BLaER1 treated with 17β-estradiol and CSF1 and Interleukin-3, amounts not matched to agents 10 nM and 100 nM (cell line): ENCODE measurements at regions not wholly inside any gene's neighbourhood (a gene's known extent, or its start where the extent isn't known, plus 50 kb on each side); places are given as distances from the start of the nearest gene placed in this dataset.
"Not testable (repeated sequence)": the region's sequence is repeated elsewhere in the genome, so short reads cannot be mapped to it uniquely, and the experiment has no call there.

Source experiments
- H3K27ac ChIP-seq, 11 experiments: shearing (Covaris generic); formaldehyde crosslinking; 2 replicates each; pipeline ENCODE4 v1.8.1; 2022
- H3K27me3 ChIP-seq, 11 experiments: shearing (Covaris generic); formaldehyde crosslinking; 2 replicates each; pipeline ENCODE4 v1.8.1; 2022
- H3K36me3 ChIP-seq, 11 experiments: shearing (Covaris generic); formaldehyde crosslinking; 2 replicates each; pipeline ENCODE4 v1.8.1; 2022
- H3K4me1 ChIP-seq, 10 experiments: shearing (Covaris generic); formaldehyde crosslinking; 2 replicates each; pipeline ENCODE4 v1.8.1; 2022
- H3K4me2 ChIP-seq, 11 experiments: shearing (Covaris generic); formaldehyde crosslinking; 2 replicates each; pipeline ENCODE4 v1.8.1; 2022
- H3K4me3 ChIP-seq, 10 experiments: shearing (Covaris generic); formaldehyde crosslinking; 2 replicates each; pipeline ENCODE4 v1.8.1; 2022
- H3K9ac ChIP-seq, 11 experiments: shearing (Covaris generic); formaldehyde crosslinking; 2 replicates each; pipeline ENCODE4 v1.8.1; 2022
- H3K9me3 ChIP-seq, 11 experiments: shearing (Covaris generic); formaldehyde crosslinking; replicated peaks in 1 of 11; 2 replicates each; pipeline ENCODE4 v1.8.1; 2022
- H4K20me1 ChIP-seq, 11 experiments: shearing (Covaris generic); formaldehyde crosslinking; 2 replicates each; pipeline ENCODE4 v1.8.1; 2022
- Cebpa-rat ChIP-seq, 11 experiments: shearing (Covaris generic); IDR thresholded peaks; 2 replicates each; pipeline ENCODE4 v1.8.1; 2022

DNA sequence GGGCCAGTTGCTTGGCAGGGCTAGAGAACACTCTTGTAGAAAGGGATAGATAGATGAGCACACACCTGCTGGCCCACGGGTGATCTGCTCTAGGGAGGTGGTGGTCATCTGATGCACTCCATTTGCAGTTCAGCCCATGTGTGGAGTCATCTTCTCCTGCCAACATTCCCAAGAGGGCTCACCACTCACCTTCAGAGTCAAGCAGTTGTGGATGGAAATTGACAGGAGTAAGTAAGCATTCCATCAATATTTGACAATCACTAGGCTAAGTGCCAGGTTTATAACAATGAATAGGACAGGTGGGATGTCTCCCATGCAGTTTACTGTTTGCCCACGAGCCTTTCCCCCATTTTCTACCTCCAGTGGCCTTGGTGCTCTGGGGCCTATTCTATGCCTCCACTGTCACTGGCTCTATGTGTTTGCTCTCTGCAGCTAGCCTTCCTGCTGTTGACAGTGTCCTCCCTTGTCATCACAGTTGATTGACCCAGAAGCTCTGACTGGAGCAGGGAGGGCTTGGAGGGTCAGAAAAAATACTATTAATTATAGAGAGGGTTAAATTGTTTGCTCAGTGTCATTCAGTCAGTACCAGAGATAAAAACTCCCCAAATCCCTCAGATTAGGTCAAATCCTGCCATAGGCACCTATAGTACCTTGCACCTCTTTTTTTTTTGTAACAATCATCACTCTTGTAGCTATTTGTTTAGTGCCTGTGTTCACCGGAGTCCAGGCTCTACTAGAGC, 134.6 kb upstream of the PZP start:
- Histone ChIP-seq H3K36me3 (no peaks in the 10 kb centered on the region), H3K9me3 (peaks cover 0 to 7% (median under 1%) of the 10 kb centered on the region in 11 experiments; a peak in 5 of 22 replicates), H3K4me2 (no peak overlapping the region), H3K4me1 (peaks cover 0 to 14% (median 6%) of the 10 kb centered on the region in 10 experiments; a peak in 8 of 20 replicates), H4K20me1 (no peaks in the 10 kb centered on the region), H3K27me3 (no peaks in the 10 kb centered on the region), H3K4me3 (no peak overlapping the region), H3K9ac (no peak overlapping the region), H3K27ac (no peak overlapping the region)
- no peak for TF ChIP-seq Cebpa-rat (IDR thresholded peaks at IDR 0.05)

DNA sequence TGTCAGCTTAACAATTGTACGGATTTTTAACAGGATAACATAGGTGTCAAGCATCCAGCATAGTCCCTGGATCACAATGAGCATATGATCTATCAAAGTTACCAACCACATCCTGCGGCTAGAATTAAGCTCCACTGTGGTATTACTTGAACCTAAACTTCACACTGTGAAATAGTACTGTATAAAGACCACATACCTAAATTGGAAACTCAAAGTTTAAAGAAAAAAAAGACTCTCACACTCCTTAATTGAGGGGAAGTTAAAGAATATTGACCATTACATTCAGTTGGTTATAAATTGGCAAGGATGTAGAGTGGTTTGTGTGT, 133.0 kb upstream of the PZP start:
- H4K20me1 ChIP-seq = no peaks in the 10 kb centered on the region
- no peak overlapping the region for H3K27ac ChIP-seq
- H3K4me3 ChIP-seq = no peak overlapping the region
- no peak overlapping the region for H3K4me2 ChIP-seq
- H3K36me3 ChIP-seq = peaks cover 0 to 1% (median 0%) of the 10 kb centered on the region in 11 experiments; a peak in 5 of 22 replicates
- no peaks in the 10 kb centered on the region for H3K4me1 ChIP-seq
- H3K9ac ChIP-seq = no peak overlapping the region
- peaks cover 10 to 22% (median 16%) of the 10 kb centered on the region in 11 experiments for H3K9me3 ChIP-seq
- TF ChIP-seq Cebpa-rat (IDR thresholded peaks at IDR 0.05) = no peak
- no peaks in the 10 kb centered on the region for H3K27me3 ChIP-seq

DNA sequence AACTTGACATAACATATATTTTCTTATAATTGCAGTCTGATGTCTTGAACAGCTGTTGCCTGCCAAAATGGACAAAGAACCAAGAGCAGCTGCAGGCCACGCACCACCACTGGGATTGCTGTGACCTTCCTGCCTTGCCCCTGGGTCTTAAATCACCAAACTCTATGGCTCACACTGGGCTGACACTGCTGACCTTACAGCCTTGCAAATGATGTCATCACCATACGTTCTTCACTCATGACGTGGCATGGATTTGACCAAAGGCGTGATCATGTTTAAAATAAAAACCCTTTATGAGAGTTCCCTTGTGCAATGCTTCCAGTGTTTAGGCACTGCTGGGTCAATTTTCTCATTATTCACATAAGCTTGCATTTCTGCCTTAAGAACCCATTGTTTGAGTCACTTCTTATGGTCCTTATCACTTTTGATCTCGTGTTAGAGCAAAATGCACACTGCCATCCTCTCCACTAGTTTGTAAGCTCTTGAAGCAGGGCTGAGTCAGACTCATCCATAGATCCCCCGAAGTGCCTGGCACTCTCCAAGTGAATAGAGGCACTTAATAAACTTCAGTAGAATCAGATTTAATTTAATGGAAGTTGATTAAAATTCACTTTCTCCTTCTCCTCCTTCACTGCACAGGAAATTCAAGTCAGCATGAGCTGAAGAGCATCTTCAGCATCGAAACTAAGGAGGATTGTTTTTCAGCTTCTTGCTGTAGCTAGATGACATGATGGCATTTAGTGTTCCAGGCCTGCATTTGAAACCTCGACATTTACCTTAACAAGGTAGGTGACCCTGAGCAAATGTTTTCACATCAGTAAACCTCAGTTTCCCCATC, 132.4 kb upstream of the PZP start:
- TF ChIP-seq Cebpa-rat (IDR thresholded peaks at IDR 0.05) = no peak
- peaks cover 0 to 7% (median 0%) of the 10 kb centered on the region in 11 experiments; a peak in 10 of 22 replicates for H3K36me3 ChIP-seq
- H3K27me3 ChIP-seq = no peaks in the 10 kb centered on the region
- H3K27ac ChIP-seq = no peak overlapping the region
- no peak overlapping the region for H3K9ac ChIP-seq
- H3K4me1 ChIP-seq = no peaks in the 10 kb centered on the region
- no peak overlapping the region for H3K4me2 ChIP-seq
- H3K9me3 ChIP-seq = peaks cover 16 to 28% (median 22%) of the 10 kb centered on the region in 11 experiments
- no peak overlapping the region for H3K4me3 ChIP-seq
- H4K20me1 ChIP-seq = no peaks in the 10 kb centered on the region

GRCh38 chr12:9337656-9338055, 129.5 kb upstream of the PZP start:
- Histone ChIP-seq H3K27me3 (no peaks in the 10 kb centered on the region), H3K36me3 (peaks cover 0 to 8% (median 6%) of the 10 kb centered on the region in 11 experiments; a peak in 12 of 22 replicates), H3K9ac (no peak overlapping the region), H3K27ac (no peak overlapping the region), H4K20me1 (no peaks in the 10 kb centered on the region), H3K4me2 (no peak overlapping the region), H3K9me3 (peaks cover 21 to 36% (median 30%) of the 10 kb centered on the region in 11 experiments), H3K4me1 (peaks cover 0 to 22% (median 5%) of the 10 kb centered on the region in 10 experiments; a peak in 10 of 20 replicates), H3K4me3 (no peak overlapping the region)
- no peak for TF ChIP-seq Cebpa-rat (IDR thresholded peaks at IDR 0.05)

DNA sequence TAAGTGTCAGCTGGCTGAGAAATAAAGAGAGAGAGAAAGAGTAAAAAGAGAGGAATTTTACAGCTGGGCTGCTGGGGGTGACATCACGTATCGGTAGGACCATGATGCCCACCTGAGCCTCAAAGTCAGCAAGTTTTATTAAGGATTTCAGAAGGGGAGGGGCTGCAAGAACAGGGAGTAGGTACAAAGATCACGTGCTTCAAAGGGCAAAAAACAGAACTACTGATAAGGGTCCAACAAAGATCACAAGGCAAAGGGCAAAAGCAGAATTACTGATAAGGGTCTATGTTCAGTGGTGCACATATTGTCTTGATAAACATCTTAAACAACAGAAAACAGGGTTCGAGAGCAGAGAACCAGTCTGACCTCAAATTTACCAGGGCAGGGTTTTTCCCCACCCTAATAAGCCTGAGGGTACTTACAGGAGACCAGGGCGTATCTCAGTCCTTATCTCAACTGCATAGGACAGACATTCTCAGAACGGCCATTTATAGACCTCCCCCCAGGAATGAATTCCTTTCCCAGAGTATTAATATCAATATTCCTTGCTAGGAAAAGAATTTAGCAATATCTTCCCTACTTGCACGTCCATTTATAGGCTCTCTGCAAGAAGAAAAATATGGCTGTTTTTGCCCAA, 128.3 kb upstream of the PZP start:
- H3K9ac ChIP-seq, H3K27ac ChIP-seq: not testable (repeated sequence)
- H3K9me3 ChIP-seq = peaks cover 21 to 36% (median 30%) of the 10 kb centered on the region in 11 experiments

DNA sequence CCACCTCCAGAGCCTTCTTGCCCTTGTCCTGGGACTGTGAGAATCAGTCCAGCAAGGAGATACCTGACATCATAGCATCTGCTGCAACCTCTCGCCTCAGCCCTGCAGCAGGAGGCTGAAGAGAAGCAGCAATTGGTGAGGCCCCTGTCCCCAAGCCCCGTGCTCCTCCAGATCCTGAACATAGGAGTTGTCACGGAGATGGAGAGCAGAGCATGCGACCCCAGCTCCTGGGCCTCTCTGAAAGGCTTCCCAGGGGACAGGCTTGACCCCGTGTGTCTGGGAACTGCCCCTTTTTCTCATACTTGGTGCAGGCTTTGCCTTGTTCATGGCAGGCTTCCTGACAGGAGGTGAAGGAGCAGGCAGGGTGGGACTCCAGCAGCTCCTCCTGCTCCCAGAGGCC, 127.7 kb upstream of the PZP start:
- Histone ChIP-seq H3K4me3 (no peak overlapping the region), H4K20me1 (no peaks in the 10 kb centered on the region), H3K4me1 (peaks cover 0 to 25% (median 5%) of the 10 kb centered on the region in 10 experiments; a peak in 10 of 20 replicates), H3K27me3 (no peaks in the 10 kb centered on the region), H3K9me3 (peaks cover 21 to 36% (median 30%) of the 10 kb centered on the region in 11 experiments), H3K9ac (no peak overlapping the region), H3K4me2 (no peak overlapping the region), H3K27ac (no peak overlapping the region), H3K36me3 (peaks cover 0 to 8% (median 6%) of the 10 kb centered on the region in 11 experiments; a peak in 12 of 22 replicates)
- no peak for TF ChIP-seq Cebpa-rat (IDR thresholded peaks at IDR 0.05)

More for the DNA sequence above, 128.3 kb upstream of the PZP start:
- H3K27me3 ChIP-seq, H3K4me2 ChIP-seq, H4K20me1 ChIP-seq, H3K4me3 ChIP-seq, H3K36me3 ChIP-seq: not testable (repeated sequence)
- peaks cover 0 to 25% (median 5%) of the 10 kb centered on the region in 10 experiments; a peak in 10 of 20 replicates for H3K4me1 ChIP-seq

DNA sequence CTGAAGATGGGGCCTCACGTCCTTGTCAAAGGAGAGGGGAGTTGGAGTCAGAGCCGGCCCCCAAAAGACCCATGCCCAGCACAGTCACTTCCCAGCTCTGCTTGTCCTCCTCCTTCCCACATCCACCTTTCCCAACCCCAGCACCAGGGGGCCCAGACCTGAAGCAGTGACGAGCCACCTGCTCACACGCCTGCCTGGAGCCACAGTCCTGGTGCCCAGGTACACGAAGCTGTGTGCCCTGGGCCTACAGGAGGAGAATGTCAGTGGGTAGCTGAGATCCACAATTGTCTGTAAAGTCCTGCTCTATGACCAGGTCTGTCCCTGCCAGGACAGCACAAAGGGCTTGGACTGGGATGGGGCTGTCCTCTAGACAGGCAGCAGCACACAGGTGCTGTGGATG, 126.8 kb upstream of the PZP start:
- Histone ChIP-seq H3K27me3 (no peaks in the 10 kb centered on the region), H3K4me3 (no peak overlapping the region), H3K27ac (no peak overlapping the region), H3K9me3 (peaks cover 21 to 36% (median 30%) of the 10 kb centered on the region in 11 experiments), H3K36me3 (peaks cover 0 to 8% (median 6%) of the 10 kb centered on the region in 11 experiments; a peak in 12 of 22 replicates), H3K4me1 (peaks cover 0 to 25% (median 5%) of the 10 kb centered on the region in 10 experiments; a peak in 10 of 20 replicates), H4K20me1 (no peaks in the 10 kb centered on the region), H3K4me2 (peak overlapping the region in 1 of 11 experiments; percentile 51; a peak in 1 of 22 replicates), H3K9ac (no peak overlapping the region)
- no peak for TF ChIP-seq Cebpa-rat (IDR thresholded peaks at IDR 0.05)

GRCh38 chr12:9334041-9334692, 126.0 kb upstream of the PZP start:
- Histone ChIP-seq H3K9ac (0 out of 22 replicates have a peak overlapping the region, but pooled peaks of 1 of the 11 experiments have one; percentile 4), H3K36me3 (peaks cover 0 to 8% (median 6%) of the 10 kb centered on the region in 11 experiments; a peak in 12 of 22 replicates)

More at GRCh38 chr12:9334041-9334692, 126.0 kb upstream of the PZP start:
- Histone ChIP-seq H3K27ac (peak overlapping the region in 3 of 11 experiments; percentile 45; a peak in 5 of 22 replicates), H3K4me3 (no peak overlapping the region), H3K27me3 (no peaks in the 10 kb centered on the region), H3K4me1 (peaks cover 0 to 25% (median 5%) of the 10 kb centered on the region in 10 experiments; a peak in 10 of 20 replicates), H4K20me1 (no peaks in the 10 kb centered on the region), H3K4me2 (peak overlapping the region in 5 of 11 experiments; percentile 29 to 65 (median 51); a peak in 10 of 22 replicates), H3K9me3 (peaks cover 21 to 36% (median 30%) of the 10 kb centered on the region in 11 experiments)
- no peak for TF ChIP-seq Cebpa-rat (IDR thresholded peaks at IDR 0.05)
